DND-41 (cell line): ENCODE measurements at regions not wholly inside any gene's neighbourhood (a gene's known extent, or its start where the extent isn't known, plus 50 kb on each side); places are given as distances from the start of the nearest gene placed in this dataset.
"Not testable (repeated sequence)": the region's sequence is repeated elsewhere in the genome, so short reads cannot be mapped to it uniquely, and the experiment has no call there.

Source experiments
- ATAC-seq: fragments of 200-7000 bp; cut with Tn5 transposase; 3 replicates; pipeline ENCODE4 v1.9.1; 2021; ENCODE audit warnings: low read depth; ENCODE audit not compliant: insufficient read depth
- DNase-seq: peaks from one replicate; pipeline ENCODE4 v3.0.0-alpha.2; 2020
- H2AFZ ChIP-seq: 2 replicates; pipeline ENCODE4 v1.6.0; 2012; ENCODE audit warnings: low read depth, low read length
- H3K27ac ChIP-seq: 2 replicates; pipeline ENCODE4 v1.5.1; 2012; ENCODE audit warnings: low read length, inconsistent platforms
- H3K27me3 ChIP-seq: fragments of 200-600 bp; sonication (generic); 2 replicates; pipeline ENCODE4 v1.6.0; 2012; ENCODE audit warnings: low read length, mild to moderate bottlenecking, inconsistent platforms; ENCODE audit not compliant: insufficient read depth, poor library complexity
- H3K36me3 ChIP-seq: 2 replicates; pipeline ENCODE4 v1.5.1; 2012; ENCODE audit warnings: low read length, inconsistent platforms; ENCODE audit not compliant: insufficient read depth
- H3K4me1 ChIP-seq: 2 replicates; pipeline ENCODE4 v1.5.1; 2012; ENCODE audit warnings: mild to moderate bottlenecking, low read length; ENCODE audit not compliant: insufficient read depth
- H3K4me2 ChIP-seq: 2 replicates; pipeline ENCODE4 v1.6.0; 2012; ENCODE audit warnings: mild to moderate bottlenecking, moderate library complexity, low read length, inconsistent platforms; ENCODE audit not compliant: insufficient read depth
- H3K4me3 ChIP-seq, 2 experiments: fragments of 200-600 bp in 1 of 2; shearing (Covaris generic) in 1 of 2; 2 replicates each; pipeline ENCODE4 v1.5.1; 2012 to 2016; ENCODE audit warnings: inconsistent platforms in 2 of 2, low read length in 2 of 2, mild to moderate bottlenecking in 2 of 2, low read depth in 1 of 2, moderate library complexity in 1 of 2
- H3K79me2 ChIP-seq: 2 replicates; pipeline ENCODE4 v1.6.0; 2012; ENCODE audit warnings: low read length, inconsistent platforms; ENCODE audit not compliant: insufficient read depth
- H3K9ac ChIP-seq: 2 replicates; pipeline ENCODE4 v1.6.0; 2012; ENCODE audit warnings: low read depth, mild to moderate bottlenecking, inconsistent platforms, low read length, moderate library complexity
- H3K9me3 ChIP-seq: 2 replicates; pipeline ENCODE4 v1.5.1; 2012; ENCODE audit warnings: low read length, moderate library complexity, mild to moderate bottlenecking, inconsistent platforms; ENCODE audit not compliant: insufficient read depth, severe bottlenecking
- H4K20me1 ChIP-seq: 2 replicates; pipeline ENCODE4 v1.6.0; 2012; ENCODE audit warnings: low read length; ENCODE audit not compliant: insufficient read depth
- CTCF ChIP-seq: IDR thresholded peaks from 2 replicates; pipeline ENCODE4 v1.5.1; 2012; ENCODE audit warnings: borderline replicate concordance, low read length, moderate library complexity, mild to moderate bottlenecking; ENCODE audit not compliant: poor library complexity, severe bottlenecking; ENCODE audit errors: extremely low read depth
- EZH2 ChIP-seq: IDR thresholded peaks from 3 replicates; pipeline ENCODE4 v1.6.1; 2012; ENCODE audit warnings: borderline replicate concordance, low read depth, mild to moderate bottlenecking, moderate library complexity, low read length, inconsistent platforms; ENCODE audit not compliant: severe bottlenecking

- Histone ChIP-seq H3K27ac (no peak overlapping the region), H3K79me2 (no peaks in the 10 kb centered on the region), H3K4me3 (no peak overlapping the region), H4K20me1 (no peaks in the 10 kb centered on the region), H3K36me3 (no peaks in the 10 kb centered on the region), H3K9ac (no peak overlapping the region), H2AFZ (no peak overlapping the region), H3K4me1 (peaks cover 3% of the 10 kb centered on the region), H3K27me3 (no peaks in the 10 kb centered on the region), H3K4me2 (no peak overlapping the region), H3K9me3 (no peaks in the 10 kb centered on the region)
- ATAC-seq (no peak), DNase-seq (no peak)
- TF ChIP-seq EZH2, result no peak
- TF ChIP-seq CTCF, result no peak
Measured at GRCh38 chr7:79774150-79774549, 320.7 kb upstream of the MAGI2 start.

- Histone ChIP-seq H3K9me3 (no peaks in the 10 kb centered on the region), H4K20me1 (no peaks in the 10 kb centered on the region), H3K4me2 (no peak overlapping the region), H2AFZ (no peak overlapping the region), H3K79me2 (no peaks in the 10 kb centered on the region), H3K27ac (no peak overlapping the region), H3K4me1 (peaks cover 15% of the 10 kb centered on the region), H3K9ac (no peak overlapping the region), H3K4me3 (no peak overlapping the region), H3K36me3 (no peaks in the 10 kb centered on the region), H3K27me3 (no peaks in the 10 kb centered on the region)
- no peak for ATAC-seq
- no peak for DNase-seq
- TF ChIP-seq CTCF, result no peak
- no peak for TF ChIP-seq EZH2
Measured at GRCh38 chr7:79770970-79771369, 317.5 kb upstream of the MAGI2 start.

GRCh38 chr7:79770063-79770462 is 316.6 kb upstream of the MAGI2 start:
- H3K4me1 ChIP-seq, result peaks cover 15% of the 10 kb centered on the region
- no peak for ATAC-seq
- H3K27ac ChIP-seq, result no peak overlapping the region
- no peaks in the 10 kb centered on the region for H4K20me1 ChIP-seq
- TF ChIP-seq CTCF (no peak), EZH2 (no peak)
- no peaks in the 10 kb centered on the region for H3K79me2 ChIP-seq
- no peak for DNase-seq
- no peak overlapping the region for H3K4me3 ChIP-seq
- H3K9ac ChIP-seq, result no peak overlapping the region
- H3K4me2 ChIP-seq, result no peak overlapping the region
- no peaks in the 10 kb centered on the region for H3K36me3 ChIP-seq
- no peaks in the 10 kb centered on the region for H3K9me3 ChIP-seq
- H3K27me3 ChIP-seq, result no peaks in the 10 kb centered on the region
- no peak overlapping the region for H2AFZ ChIP-seq

GRCh38 chr7:79767876-79768560 is 314.6 kb upstream of the MAGI2 start:
- H3K4me2 ChIP-seq, H4K20me1 ChIP-seq, DNase-seq, H3K9ac ChIP-seq, H3K9me3 ChIP-seq, H3K36me3 ChIP-seq, H3K27me3 ChIP-seq, H3K4me3 ChIP-seq, ATAC-seq, H3K27ac ChIP-seq, H3K79me2 ChIP-seq, H2AFZ ChIP-seq: not testable (repeated sequence)
- peaks cover 15% of the 10 kb centered on the region for H3K4me1 ChIP-seq

- H4K20me1 ChIP-seq, H3K9me3 ChIP-seq, H3K79me2 ChIP-seq, H3K27me3 ChIP-seq, H3K36me3 ChIP-seq, H2AFZ ChIP-seq, H3K9ac ChIP-seq: not testable (repeated sequence)
- Histone ChIP-seq H3K4me3 (0 out of 4 replicates have a peak overlapping the region, but pooled peaks of 1 of the 2 experiments have one; percentile 7), H3K4me2 (peak overlapping the region; percentile 37; the same call in 1 of the 2 replicates), H3K4me1 (peaks cover 16% of the 10 kb centered on the region), H3K27ac (peak overlapping the region; percentile 26; the same call in 1 of the 2 replicates)
- DNase-seq (peak; percentile 65), ATAC-seq (peak; percentile 92)
Measured at GRCh38 chr7:79767192-79767591, 313.7 kb upstream of the MAGI2 start.
